ENCODE measurements at regions not wholly inside any gene's neighbourhood (a gene's known extent, or its start where the extent isn't known, plus 50 kb on each side); places are given as distances from the start of the nearest gene placed in this dataset.
A peak's percentile ranks its signal among the peaks of the same experiment; 100 is the strongest.

DNA sequence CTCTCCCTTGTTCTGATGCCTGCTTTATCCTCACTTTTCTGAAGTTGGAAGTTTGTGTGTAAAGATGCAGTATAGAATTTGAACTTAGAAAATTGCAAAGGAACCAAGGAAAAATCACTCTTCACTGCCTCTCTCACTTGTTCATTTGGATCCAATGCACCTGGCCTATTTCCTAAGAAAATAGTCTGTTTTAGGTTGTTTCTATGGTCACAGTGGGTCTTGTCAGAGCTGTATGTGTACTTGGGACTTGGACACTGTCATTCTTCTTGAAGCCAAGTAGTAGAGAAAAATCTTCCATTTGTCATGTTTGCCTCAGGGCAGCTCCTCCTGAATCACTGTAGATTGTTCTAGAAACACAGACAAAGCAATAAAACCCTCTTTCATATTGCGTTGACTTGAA is 80.3 kb upstream of the SESTD1 start:
- TF ChIP-seq, protein P1, sequence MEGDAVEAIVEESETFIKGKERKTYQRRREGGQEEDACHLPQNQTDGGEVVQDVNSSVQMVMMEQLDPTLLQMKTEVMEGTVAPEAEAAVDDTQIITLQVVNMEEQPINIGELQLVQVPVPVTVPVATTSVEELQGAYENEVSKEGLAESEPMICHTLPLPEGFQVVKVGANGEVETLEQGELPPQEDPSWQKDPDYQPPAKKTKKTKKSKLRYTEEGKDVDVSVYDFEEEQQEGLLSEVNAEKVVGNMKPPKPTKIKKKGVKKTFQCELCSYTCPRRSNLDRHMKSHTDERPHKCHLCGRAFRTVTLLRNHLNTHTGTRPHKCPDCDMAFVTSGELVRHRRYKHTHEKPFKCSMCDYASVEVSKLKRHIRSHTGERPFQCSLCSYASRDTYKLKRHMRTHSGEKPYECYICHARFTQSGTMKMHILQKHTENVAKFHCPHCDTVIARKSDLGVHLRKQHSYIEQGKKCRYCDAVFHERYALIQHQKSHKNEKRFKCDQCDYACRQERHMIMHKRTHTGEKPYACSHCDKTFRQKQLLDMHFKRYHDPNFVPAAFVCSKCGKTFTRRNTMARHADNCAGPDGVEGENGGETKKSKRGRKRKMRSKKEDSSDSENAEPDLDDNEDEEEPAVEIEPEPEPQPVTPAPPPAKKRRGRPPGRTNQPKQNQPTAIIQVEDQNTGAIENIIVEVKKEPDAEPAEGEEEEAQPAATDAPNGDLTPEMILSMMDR (conservative IDR thresholded peaks at IDR 0.05; ENCODE audit: low read depth), result no peak
- no peak for DNase-seq (ENCODE audit: low spot score)
- POLR2A ChIA-PET (ENCODE audit: low non-redundant PET), result no interaction called here
- H3K27ac ChIP-seq, result no peak overlapping the region
- CTCF ChIA-PET, result no interaction called here

- ChIA-PET CTCF (no interaction called here), POLR2A (ENCODE audit: low non-redundant PET) (no interaction called here)
- H3K27ac ChIP-seq, result no peak overlapping the region
- TF ChIP-seq, protein P1 (conservative IDR thresholded peaks at IDR 0.05; ENCODE audit: low read depth), result no peak
- DNase-seq (ENCODE audit: low spot score), result no peak
Observed at GRCh38 chr2:179344280-179344964, 79.8 kb upstream of the SESTD1 start.

DNA sequence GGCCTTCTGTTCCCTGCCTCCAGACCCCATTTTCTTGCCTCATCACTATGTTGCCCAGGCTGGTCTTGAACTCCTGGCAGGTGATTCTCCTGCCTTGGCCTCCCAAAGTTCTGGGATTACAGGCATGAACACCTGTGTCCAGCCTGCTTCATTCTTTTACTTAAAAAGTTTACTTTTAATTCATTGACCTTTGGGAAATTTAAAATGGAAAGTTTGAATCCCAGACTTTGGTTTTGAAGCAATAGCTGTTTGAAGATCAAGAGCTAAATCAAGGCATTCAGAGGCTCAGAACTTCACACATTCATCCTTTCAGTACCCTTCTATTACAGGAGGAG is 79.3 kb upstream of the SESTD1 start:
- POLR2A ChIA-PET (ENCODE audit: low non-redundant PET), result no interaction called here
- no peak overlapping the region for H3K27ac ChIP-seq
- DNase-seq (ENCODE audit: low spot score), result no peak
- CTCF ChIA-PET, result no interaction called here
- TF ChIP-seq, protein P1 (conservative IDR thresholded peaks at IDR 0.05; ENCODE audit: low read depth), result no peak

GRCh38 chr2:179341152-179341866 is 76.7 kb upstream of the SESTD1 start:
- ChIA-PET POLR2A (ENCODE audit: low non-redundant PET) (no interaction called here), CTCF (interaction anchor here (0.7 to 1.0 kb wide), 2 partner anchors 7 to 450 kb away, joined by 3 to 5 read pairs; no protein-coding TSS in a partner anchor)
- no peak for DNase-seq (ENCODE audit: low spot score)
- H3K27ac ChIP-seq, result no peak overlapping the region
- TF ChIP-seq, protein P1 (conservative IDR thresholded peaks at IDR 0.05; ENCODE audit: low read depth), result no peak

DNA sequence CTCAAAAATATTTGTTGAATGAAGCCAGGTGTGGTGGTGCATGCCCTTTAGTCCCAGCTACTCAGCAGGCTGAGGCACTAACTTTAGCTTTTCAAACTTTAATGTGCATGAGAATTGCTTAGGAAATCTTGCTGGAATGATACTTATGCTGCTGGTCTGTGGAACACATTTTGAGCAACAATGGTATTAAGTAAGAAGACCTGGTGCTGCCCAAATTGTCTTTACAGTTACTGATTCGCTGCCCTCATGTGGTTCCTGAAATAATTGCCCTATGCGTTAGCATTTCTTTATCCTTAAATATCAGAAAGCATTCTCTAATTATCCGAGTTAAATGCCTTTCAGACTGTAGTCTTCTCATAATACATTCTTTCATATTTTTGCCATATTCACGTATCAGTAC is 76.0 kb upstream of the SESTD1 start:
- TF ChIP-seq, protein P1 (conservative IDR thresholded peaks at IDR 0.05; ENCODE audit: low read depth), result no peak
- ChIA-PET POLR2A (ENCODE audit: low non-redundant PET) (no interaction called here), CTCF (interaction anchor here (0.6 to 0.7 kb wide), 2 partner anchors 8 to 110 kb away, joined by 3 to 5 read pairs; no protein-coding TSS in a partner anchor)
- peak; percentile 9 for DNase-seq (ENCODE audit: low spot score)
- no peak overlapping the region for H3K27ac ChIP-seq

- no peak overlapping the region for H3K27ac ChIP-seq
- ChIA-PET CTCF (interaction anchor here (0.7 kb wide), 1 partner anchor 447 kb away, joined by 5 read pairs; no protein-coding TSS in a partner anchor), POLR2A (ENCODE audit: low non-redundant PET) (no interaction called here)
- no peak for DNase-seq (ENCODE audit: low spot score)
- TF ChIP-seq, protein P1 (conservative IDR thresholded peaks at IDR 0.05; ENCODE audit: low read depth), result no peak
Observed at GRCh38 chr2:179338681-179339080, 74.0 kb upstream of the SESTD1 start.
